AG04450 (cell line): ENCODE measurements at regions not wholly inside any gene's neighbourhood (a gene's known extent, or its start where the extent isn't known, plus 50 kb on each side); places are given as distances from the start of the nearest gene placed in this dataset.

Experiments used
- CTCF ChIA-PET: fragments of 300-600, 350-600 bp; formaldehyde crosslinking; extraction: SDS; loops from one replicate; lab custom pipeline; 2022; ENCODE audit warnings: antibody characterized with exemption, inconsistent platforms; lab: Charles Lee
- POLR2A ChIA-PET: fragments of 350-600 bp; formaldehyde crosslinking; extraction: SDS; loops from one replicate; lab custom pipeline; 2021; ENCODE audit warnings: antibody characterized with exemption, inconsistent platforms; lab: Yijun Ruan, JAX
- DNase-seq: peaks from one replicate; pipeline ENCODE4 v3.0.0-alpha.2; 2011; ENCODE audit warnings: low read depth, low spot score
- H3K27ac ChIP-seq: one replicate; pipeline ENCODE4 v1.5.1; 2012; ENCODE audit warnings: low read depth, low read length, control low read depth
- H3K27me3 ChIP-seq: one replicate; pipeline ENCODE4 v1.6.0; 2012; ENCODE audit warnings: low read length; ENCODE audit not compliant: control insufficient read depth, insufficient read depth
- H3K4me3 ChIP-seq: 2 replicates; pipeline ENCODE4 v1.5.1; 2011; ENCODE audit warnings: mild to moderate bottlenecking, low read depth, low read length, control low read depth
- H3K9me3 ChIP-seq: 2 replicates; pipeline ENCODE4 v1.5.1; 2012; ENCODE audit warnings: low read length; ENCODE audit not compliant: control insufficient read depth, insufficient read depth
- TF ChIP-seq, protein P1 (sequence below): IDR thresholded peaks from 2 replicates; pipeline ENCODE4 v1.5.1; 2011; ENCODE audit warnings: low read depth, low read length, control low read depth, inconsistent platforms

DNA sequence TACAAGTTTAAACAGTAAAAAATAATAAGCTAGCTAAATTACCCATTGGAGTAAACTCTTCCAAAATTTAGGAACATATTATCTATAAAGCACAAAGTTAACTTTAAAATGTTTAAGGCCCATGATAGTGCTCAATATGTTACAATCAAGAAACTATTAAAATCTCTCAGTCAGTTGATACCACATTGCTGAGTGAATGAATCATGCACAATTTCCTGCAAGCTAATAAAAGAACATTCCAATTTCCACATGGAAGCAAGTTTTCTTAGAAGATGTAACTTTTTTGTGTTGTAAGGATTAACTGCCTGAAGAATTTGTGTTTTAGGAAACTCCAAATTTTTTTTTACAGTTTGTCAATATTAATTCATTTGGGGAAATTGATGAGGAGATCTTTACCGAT is 666.6 kb downstream of the SLITRK1 start:
- peak; percentile 42 for DNase-seq
- POLR2A ChIA-PET: no interaction called here
- Histone ChIP-seq H3K9me3 (no peaks in the 10 kb centered on the region), H3K27ac (no peak overlapping the region), H3K4me3 (no peak overlapping the region), H3K27me3 (no peaks in the 10 kb centered on the region)
- CTCF ChIA-PET: no interaction called here
- TF ChIP-seq, protein P1, sequence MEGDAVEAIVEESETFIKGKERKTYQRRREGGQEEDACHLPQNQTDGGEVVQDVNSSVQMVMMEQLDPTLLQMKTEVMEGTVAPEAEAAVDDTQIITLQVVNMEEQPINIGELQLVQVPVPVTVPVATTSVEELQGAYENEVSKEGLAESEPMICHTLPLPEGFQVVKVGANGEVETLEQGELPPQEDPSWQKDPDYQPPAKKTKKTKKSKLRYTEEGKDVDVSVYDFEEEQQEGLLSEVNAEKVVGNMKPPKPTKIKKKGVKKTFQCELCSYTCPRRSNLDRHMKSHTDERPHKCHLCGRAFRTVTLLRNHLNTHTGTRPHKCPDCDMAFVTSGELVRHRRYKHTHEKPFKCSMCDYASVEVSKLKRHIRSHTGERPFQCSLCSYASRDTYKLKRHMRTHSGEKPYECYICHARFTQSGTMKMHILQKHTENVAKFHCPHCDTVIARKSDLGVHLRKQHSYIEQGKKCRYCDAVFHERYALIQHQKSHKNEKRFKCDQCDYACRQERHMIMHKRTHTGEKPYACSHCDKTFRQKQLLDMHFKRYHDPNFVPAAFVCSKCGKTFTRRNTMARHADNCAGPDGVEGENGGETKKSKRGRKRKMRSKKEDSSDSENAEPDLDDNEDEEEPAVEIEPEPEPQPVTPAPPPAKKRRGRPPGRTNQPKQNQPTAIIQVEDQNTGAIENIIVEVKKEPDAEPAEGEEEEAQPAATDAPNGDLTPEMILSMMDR: no peak

DNA sequence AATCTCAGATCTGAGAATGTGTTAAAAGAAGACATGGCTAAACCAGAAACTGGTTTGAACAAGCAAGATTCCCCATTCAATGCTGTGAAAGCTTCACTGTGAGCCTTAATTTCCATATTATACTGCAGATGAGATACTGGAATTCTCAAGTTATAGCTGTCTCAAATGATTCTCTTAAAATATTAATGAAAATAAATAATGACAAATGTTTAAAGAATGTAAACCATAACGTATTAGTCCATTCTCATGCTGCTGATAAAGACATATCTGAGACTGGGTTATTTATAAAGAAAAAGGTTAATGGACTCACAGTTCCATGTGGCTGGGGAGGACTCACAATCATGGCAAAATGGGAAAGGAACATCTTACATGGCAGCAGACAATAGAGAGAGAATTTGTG is 667.8 kb downstream of the SLITRK1 start:
- no peak overlapping the region for H3K4me3 ChIP-seq
- H3K9me3 ChIP-seq: peaks cover 4% of the 10 kb centered on the region; the same call in 1 of the 2 replicates
- CTCF ChIA-PET: no interaction called here
- TF ChIP-seq, protein P1: no peak
- H3K27me3 ChIP-seq: no peaks in the 10 kb centered on the region
- DNase-seq: no peak
- POLR2A ChIA-PET: no interaction called here
- H3K27ac ChIP-seq: no peak overlapping the region

DNA sequence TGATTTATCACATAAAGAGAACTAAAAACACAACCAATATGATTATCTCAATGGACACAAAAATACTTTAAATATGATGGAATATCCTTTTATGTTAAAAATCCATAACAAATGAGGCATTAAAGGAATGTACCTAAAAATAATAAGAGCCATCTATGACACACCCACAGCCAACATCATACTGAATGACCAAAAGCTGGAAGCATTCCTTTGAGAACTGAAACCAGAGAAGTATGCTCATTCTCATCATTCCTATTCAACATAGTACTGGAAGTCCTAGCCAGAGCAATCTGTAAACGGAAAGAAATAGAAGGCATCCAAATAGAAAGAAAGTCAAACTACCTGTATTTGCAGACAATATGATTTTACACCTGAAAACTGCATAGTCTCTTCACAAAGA is 671.0 kb downstream of the SLITRK1 start:
- H3K27ac ChIP-seq: no peak overlapping the region
- TF ChIP-seq, protein P1: no peak
- ChIA-PET CTCF (no interaction called here), POLR2A (no interaction called here)
- no peak for DNase-seq
- no peak overlapping the region for H3K4me3 ChIP-seq
- H3K27me3 ChIP-seq: no peaks in the 10 kb centered on the region
- H3K9me3 ChIP-seq: peaks cover 7% of the 10 kb centered on the region; the same call in 1 of the 2 replicates

DNA sequence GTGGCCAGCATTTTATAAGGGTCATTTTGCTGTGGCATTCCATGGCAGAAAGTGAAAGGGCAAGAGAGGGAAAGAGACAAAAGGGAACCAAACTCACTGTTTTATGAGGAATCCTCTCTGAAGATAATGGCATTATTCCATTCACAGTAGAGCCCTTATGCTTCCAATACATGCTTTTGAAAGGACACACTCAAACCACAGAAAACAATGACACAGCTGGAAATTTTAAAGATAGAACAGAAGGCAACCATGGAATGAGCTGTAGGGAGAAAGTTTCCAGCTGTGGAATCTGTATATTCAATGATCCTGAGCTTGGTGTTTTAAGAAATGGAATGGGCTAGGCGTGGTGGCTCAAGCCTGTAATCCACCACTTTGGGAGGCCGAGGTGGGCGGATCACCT is 677.4 kb downstream of the SLITRK1 start:
- ChIA-PET CTCF (no interaction called here), POLR2A (interaction anchor here (0.8 kb wide), 1 partner anchor 12 kb away, joined by 5 read pairs; no protein-coding TSS in a partner anchor)
- Histone ChIP-seq H3K27ac (no peak overlapping the region), H3K9me3 (peaks cover 3% of the 10 kb centered on the region; the same call in 1 of the 2 replicates), H3K27me3 (no peaks in the 10 kb centered on the region), H3K4me3 (no peak overlapping the region)
- no peak for DNase-seq
- TF ChIP-seq, protein P1: no peak

DNA sequence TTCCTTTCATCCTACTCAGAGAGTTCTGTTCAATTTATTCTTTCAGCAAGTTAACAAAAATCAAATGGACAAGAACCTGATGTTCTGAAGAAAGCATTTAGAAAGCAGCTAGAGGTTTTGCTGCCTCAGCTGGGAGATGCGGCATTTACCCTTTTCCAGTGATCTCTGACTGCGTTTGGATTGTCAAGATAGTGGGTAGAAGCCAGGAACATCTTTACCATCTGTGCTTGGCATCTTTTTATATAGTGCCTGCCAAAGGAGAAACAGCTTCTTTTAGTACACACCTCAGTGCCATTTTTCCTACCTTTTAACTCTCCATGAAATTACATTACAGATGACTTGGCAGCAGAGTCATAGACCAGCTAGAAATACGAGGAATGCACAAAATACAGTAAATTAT is 680.8 kb downstream of the SLITRK1 start:
- no peaks in the 10 kb centered on the region for H3K27me3 ChIP-seq
- CTCF ChIA-PET: no interaction called here
- no peak overlapping the region for H3K4me3 ChIP-seq
- TF ChIP-seq, protein P1: no peak
- H3K27ac ChIP-seq: no peak overlapping the region
- H3K9me3 ChIP-seq: no peaks in the 10 kb centered on the region
- POLR2A ChIA-PET: no interaction called here
- DNase-seq: no peak
